Cardiac muscle cell (in vitro differentiated cells and primary cell): ENCODE measurements at regions not wholly inside any gene's neighbourhood (a gene's known extent, or its start where the extent isn't known, plus 50 kb on each side); places are given as distances from the start of the nearest gene placed in this dataset.

Source experiments
- DNase-seq, 2 donors: peaks; one replicate each; pipeline versions ENCODE4 v3.0.0 to v3.0.0-alpha.2; 2010 to 2017; ENCODE audit warnings: low read depth in 1 of 2, low spot score in 1 of 2
- H3K27ac ChIP-seq: fragments of 200-600 bp; sonication (generic); 2 replicates; pipeline ENCODE4 v1.5.1; 2016
- H3K27me3 ChIP-seq: fragments of 200-600 bp; sonication (generic); 2 replicates; pipeline ENCODE4 v1.6.0; 2016; ENCODE audit warnings: control low read depth
- H3K36me3 ChIP-seq: fragments of 200-600 bp; sonication (generic); 2 replicates; pipeline ENCODE4 v1.5.1; 2016; ENCODE audit warnings: control low read depth
- H3K4me1 ChIP-seq: fragments of 200-600 bp; sonication (generic); 2 replicates; pipeline ENCODE4 v1.8.1; 2017; ENCODE audit warnings: low read depth, mild to moderate bottlenecking, mixed run types
- H3K4me3 ChIP-seq: fragments of 200-600 bp; sonication (generic); 2 replicates; pipeline ENCODE4 v1.5.1; 2016; ENCODE audit warnings: mild to moderate bottlenecking
- H3K9me3 ChIP-seq: fragments of 200-600 bp; sonication (generic); 2 replicates; pipeline ENCODE4 v1.5.1; 2017; ENCODE audit warnings: low read depth, mild to moderate bottlenecking, control low read depth
- TF ChIP-seq, protein P1 (sequence below): IDR thresholded peaks from 2 replicates; pipeline ENCODE4 v1.5.1; 2012; ENCODE audit warnings: low read depth, mild to moderate bottlenecking, low read length

DNA sequence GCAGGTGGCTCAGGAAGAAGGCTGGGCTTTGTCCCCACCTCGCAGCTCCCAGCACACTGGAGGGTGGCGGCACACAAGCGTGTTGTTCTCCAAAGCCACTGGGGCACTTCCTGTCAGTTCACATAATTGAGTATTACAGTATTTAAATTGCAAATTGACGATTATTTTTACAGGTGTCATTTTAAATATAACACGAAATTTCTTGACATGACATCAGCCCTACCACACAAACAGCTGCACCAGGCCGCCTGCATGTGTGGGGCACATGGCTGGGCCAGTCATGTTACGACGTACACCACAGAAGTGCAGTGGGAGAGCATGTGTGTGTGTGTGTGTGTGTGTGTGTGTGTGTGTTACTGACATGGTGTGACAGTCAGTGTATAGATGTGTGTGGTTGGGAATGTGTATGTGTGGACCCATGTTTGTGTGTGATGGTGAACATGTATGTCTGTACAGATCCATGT is 155.6 kb downstream of the TTC32 start:
- Histone ChIP-seq H3K4me1 (peaks cover 11% of the 10 kb centered on the region), H3K36me3 (no peaks in the 10 kb centered on the region), H3K27ac (no peak overlapping the region), H3K4me3 (no peak overlapping the region), H3K27me3 (peaks cover 2% of the 10 kb centered on the region), H3K9me3 (no peaks in the 10 kb centered on the region)
- no peak for DNase-seq
- TF ChIP-seq, protein P1, sequence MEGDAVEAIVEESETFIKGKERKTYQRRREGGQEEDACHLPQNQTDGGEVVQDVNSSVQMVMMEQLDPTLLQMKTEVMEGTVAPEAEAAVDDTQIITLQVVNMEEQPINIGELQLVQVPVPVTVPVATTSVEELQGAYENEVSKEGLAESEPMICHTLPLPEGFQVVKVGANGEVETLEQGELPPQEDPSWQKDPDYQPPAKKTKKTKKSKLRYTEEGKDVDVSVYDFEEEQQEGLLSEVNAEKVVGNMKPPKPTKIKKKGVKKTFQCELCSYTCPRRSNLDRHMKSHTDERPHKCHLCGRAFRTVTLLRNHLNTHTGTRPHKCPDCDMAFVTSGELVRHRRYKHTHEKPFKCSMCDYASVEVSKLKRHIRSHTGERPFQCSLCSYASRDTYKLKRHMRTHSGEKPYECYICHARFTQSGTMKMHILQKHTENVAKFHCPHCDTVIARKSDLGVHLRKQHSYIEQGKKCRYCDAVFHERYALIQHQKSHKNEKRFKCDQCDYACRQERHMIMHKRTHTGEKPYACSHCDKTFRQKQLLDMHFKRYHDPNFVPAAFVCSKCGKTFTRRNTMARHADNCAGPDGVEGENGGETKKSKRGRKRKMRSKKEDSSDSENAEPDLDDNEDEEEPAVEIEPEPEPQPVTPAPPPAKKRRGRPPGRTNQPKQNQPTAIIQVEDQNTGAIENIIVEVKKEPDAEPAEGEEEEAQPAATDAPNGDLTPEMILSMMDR, result no peak

DNA sequence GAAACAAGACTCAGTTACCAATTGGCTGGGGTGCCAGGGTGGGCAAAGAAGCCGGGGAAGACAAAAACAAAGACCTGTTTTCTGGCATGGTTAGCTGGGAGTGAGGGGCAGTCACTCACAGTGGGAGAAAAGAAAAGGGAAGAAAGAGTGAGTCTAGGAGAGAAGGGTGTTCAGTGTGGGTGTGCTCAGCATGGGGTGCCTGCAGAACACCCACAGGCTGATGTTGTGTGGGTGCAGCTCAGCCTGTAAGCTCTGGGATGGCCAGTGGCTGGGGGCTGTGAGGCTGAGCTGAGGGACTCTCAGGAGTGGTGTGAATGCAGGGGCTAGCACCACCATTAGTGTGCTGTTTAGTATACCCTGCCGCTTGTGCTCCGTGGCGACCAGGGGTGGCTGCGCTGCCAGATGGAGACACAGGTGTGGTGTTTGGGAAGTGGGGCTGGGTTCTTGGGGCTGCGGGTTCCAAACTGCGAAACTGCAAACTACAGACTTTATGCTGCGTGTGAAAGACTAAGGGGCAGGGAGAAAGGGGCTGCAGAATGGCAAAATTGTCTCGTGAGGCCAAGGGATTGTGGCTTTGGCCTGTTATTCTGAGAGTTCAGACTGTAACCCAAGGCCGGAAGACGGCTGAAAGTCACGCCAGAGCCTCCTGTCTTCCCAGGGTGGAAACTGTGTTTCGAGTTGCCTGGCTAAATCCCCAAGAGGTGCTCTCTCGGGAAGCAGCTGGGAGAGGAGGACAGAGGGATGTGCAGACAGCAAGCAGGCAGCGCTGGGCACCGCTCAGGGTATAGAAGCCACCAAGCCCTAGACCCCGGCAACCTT is 156.3 kb downstream of the TTC32 start:
- TF ChIP-seq, protein P1, result no peak
- Histone ChIP-seq H3K27ac (no peak overlapping the region), H3K9me3 (no peaks in the 10 kb centered on the region), H3K4me1 (peaks cover 11% of the 10 kb centered on the region), H3K4me3 (no peak overlapping the region), H3K36me3 (no peaks in the 10 kb centered on the region), H3K27me3 (no peaks in the 10 kb centered on the region)
- DNase-seq, result no peak

GRCh38 chr2:19744456-19745199 is 157.2 kb downstream of the TTC32 start:
- TF ChIP-seq, protein P1, result no peak
- peaks cover 11% of the 10 kb centered on the region for H3K4me1 ChIP-seq
- no peak overlapping the region for H3K27ac ChIP-seq
- H3K9me3 ChIP-seq, result no peaks in the 10 kb centered on the region
- no peak overlapping the region for H3K4me3 ChIP-seq
- no peaks in the 10 kb centered on the region for H3K27me3 ChIP-seq
- H3K36me3 ChIP-seq, result no peaks in the 10 kb centered on the region
- DNase-seq, result no peak

DNA sequence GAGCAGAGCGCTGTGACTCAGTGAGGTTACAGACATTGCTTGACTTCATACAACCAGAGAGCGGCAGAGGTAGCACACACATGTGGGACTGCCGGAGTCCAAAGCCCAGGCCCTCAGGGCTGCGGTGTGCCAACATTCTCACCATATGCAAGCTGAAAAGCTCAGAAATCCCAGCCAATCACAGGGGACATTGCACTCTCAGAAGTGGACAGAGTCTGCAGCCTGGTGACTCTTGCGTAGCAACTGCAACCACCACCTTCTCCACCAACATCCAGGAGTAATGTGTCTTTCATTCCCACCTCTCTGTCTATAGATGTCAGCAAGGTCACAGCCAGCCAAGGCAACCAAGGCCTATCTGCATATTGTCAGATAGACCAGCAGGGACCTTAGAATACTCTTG is 158.1 kb downstream of the TTC32 start:
- Histone ChIP-seq H3K27ac (no peak overlapping the region), H3K27me3 (no peaks in the 10 kb centered on the region), H3K4me1 (peaks cover 11% of the 10 kb centered on the region), H3K36me3 (no peaks in the 10 kb centered on the region), H3K4me3 (no peak overlapping the region), H3K9me3 (no peaks in the 10 kb centered on the region)
- DNase-seq, result no peak
- TF ChIP-seq, protein P1, result no peak

DNA sequence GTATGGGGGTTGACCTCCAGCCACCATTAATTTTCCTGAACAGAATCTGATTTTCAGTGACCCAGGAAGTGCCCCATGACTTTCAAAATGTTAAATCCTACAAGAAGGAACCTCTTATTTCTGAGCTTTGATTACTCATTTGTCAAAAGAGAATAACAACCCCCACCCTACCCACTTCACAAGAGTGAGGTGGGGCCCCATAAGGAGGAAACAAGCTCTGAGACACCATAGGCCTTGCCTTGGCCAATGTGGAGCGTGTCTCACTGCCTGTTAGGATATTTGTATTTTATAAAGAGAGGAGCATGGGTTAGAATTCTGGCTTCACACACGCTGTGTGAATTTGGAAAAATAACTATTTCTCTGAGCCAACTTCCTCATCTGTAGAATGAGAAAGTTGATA is 158.9 kb downstream of the TTC32 start:
- H3K4me3 ChIP-seq, result no peak overlapping the region
- no peaks in the 10 kb centered on the region for H3K27me3 ChIP-seq
- TF ChIP-seq, protein P1, result no peak
- no peaks in the 10 kb centered on the region for H3K9me3 ChIP-seq
- H3K36me3 ChIP-seq, result no peaks in the 10 kb centered on the region
- no peak for DNase-seq
- H3K27ac ChIP-seq, result no peak overlapping the region
- H3K4me1 ChIP-seq, result peaks cover 11% of the 10 kb centered on the region
